IMR-90 (cell line): ENCODE measurements at regions not wholly inside any gene's neighbourhood (a gene's known extent, or its start where the extent isn't known, plus 50 kb on each side); places are given as distances from the start of the nearest gene placed in this dataset.

Experiments used
- BHLHE40 ChIP-seq: fragments of 150-350 bp; IDR thresholded peaks from 2 replicates; pipeline ENCODE4 v1.6.1; 2016; ENCODE audit warnings: mild to moderate bottlenecking, low read depth, low read length
- FOS ChIP-seq: fragments of 150-350 bp; IDR thresholded peaks from 2 replicates; pipeline ENCODE4 v1.6.1; 2016; ENCODE audit warnings: low read depth, low read length
- MXI1 ChIP-seq: IDR thresholded peaks from 2 replicates; pipeline ENCODE4 v1.6.1; 2012; ENCODE audit warnings: low read depth, mild to moderate bottlenecking, low read length, moderate library complexity, borderline replicate concordance
- POLR2A ChIP-seq: IDR thresholded peaks from 2 replicates; pipeline ENCODE4 v1.6.1; 2012; ENCODE audit warnings: mild to moderate bottlenecking, low read depth, low read length
- RCOR1 ChIP-seq: IDR thresholded peaks from 2 replicates; pipeline ENCODE4 v1.6.1; 2012; ENCODE audit warnings: mild to moderate bottlenecking, low read length, improper control_type of control experiment; ENCODE audit not compliant: insufficient replicate concordance
- RFX5 ChIP-seq: IDR thresholded peaks from 2 replicates; pipeline ENCODE4 v1.8.0; 2012; ENCODE audit warnings: low read depth, mild to moderate bottlenecking, low read length, moderate library complexity
- TF ChIP-seq, protein P1 (sequence below): conservative IDR thresholded peaks from 2 replicates; pipeline ENCODE4 v1.5.1; 2012; ENCODE audit warnings: mild to moderate bottlenecking, low read depth, low read length, improper control_type of control experiment

GRCh38 chr7:17512181-17512675 lies 213.8 kb downstream of the AHR start:
- TF ChIP-seq, protein P1, sequence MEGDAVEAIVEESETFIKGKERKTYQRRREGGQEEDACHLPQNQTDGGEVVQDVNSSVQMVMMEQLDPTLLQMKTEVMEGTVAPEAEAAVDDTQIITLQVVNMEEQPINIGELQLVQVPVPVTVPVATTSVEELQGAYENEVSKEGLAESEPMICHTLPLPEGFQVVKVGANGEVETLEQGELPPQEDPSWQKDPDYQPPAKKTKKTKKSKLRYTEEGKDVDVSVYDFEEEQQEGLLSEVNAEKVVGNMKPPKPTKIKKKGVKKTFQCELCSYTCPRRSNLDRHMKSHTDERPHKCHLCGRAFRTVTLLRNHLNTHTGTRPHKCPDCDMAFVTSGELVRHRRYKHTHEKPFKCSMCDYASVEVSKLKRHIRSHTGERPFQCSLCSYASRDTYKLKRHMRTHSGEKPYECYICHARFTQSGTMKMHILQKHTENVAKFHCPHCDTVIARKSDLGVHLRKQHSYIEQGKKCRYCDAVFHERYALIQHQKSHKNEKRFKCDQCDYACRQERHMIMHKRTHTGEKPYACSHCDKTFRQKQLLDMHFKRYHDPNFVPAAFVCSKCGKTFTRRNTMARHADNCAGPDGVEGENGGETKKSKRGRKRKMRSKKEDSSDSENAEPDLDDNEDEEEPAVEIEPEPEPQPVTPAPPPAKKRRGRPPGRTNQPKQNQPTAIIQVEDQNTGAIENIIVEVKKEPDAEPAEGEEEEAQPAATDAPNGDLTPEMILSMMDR = no peak
- no peak for TF ChIP-seq POLR2A
- TF ChIP-seq RCOR1 = no peak
- TF ChIP-seq BHLHE40 = no peak
- TF ChIP-seq FOS = no peak
- no peak for TF ChIP-seq RFX5
- no peak for TF ChIP-seq MXI1
